Inflammatory macrophage treated with lipopolysaccharide for 1 hour (primary cell): ENCODE measurements at regions not wholly inside any gene's neighbourhood (a gene's known extent, or its start where the extent isn't known, plus 50 kb on each side); places are given as distances from the start of the nearest gene placed in this dataset.

Experiments used
- DNase-seq, 2 donors: peaks; one replicate each; pipeline ENCODE4 v3.0.0-alpha.2; 2020 to 2022

DNA sequence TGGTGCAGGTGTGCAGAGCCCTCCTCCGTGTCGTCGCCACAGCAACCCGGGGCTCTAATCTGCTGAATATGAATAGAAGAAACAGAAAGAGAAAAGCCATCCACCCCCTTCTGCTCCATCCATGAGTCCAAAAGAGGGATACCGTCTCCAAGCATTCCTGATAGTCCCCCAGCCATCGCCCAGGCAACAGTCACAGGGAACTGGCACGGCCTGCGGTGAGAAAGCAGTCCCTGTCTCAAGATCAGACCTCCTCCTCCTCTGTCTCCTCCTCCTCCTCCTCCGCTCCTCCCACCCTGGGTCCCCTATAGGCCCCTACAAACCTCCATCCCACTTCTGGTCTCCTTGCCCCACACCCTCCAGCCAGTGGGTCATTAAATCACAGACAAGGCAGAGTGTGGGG, 308.1 kb upstream of the MPDZ start:
- no peak for DNase-seq

DNA sequence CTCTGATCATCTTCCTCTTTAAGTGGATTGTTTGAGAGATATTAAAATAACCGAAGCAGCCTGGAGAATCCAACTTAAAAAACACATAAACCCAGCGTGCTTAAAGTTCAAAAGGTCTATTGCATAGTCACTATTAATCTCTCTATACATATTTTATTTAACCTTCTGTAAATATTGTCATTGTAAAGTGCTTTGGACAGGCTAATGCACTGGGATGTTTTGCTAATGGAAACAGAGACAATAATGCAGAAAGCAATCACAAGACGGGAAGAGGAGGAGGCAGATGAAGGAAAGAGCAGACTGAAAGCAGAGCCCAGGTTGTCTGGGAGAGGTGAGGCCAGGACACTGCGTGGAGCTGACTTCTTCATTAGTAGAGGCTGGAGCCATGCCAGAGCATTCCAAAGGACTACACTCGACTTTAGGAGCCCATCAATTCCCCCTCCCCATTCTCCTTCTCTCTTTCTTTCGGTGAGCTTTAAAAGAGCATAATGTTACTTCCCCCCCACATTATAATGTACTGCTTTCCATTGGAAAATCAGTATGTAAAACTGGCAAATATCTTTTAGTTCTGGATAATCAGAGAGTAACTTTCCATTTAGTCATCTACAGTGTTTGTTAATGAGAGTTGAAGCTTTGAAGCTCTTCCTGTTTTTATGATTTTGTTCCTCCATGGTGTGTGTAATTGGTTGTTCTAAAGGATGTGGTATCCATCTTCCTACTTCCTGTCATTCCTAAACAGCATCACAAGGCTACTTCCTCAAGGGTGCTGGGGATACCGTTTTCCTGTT, 307.3 kb upstream of the MPDZ start:
- DNase-seq, result no peak

- DNase-seq, result no peak
Observed at GRCh38 chr9:13580760-13581159, 301.3 kb upstream of the MPDZ start.

GRCh38 chr9:13580131-13580530, 300.6 kb upstream of the MPDZ start:
- no peak for DNase-seq

DNA sequence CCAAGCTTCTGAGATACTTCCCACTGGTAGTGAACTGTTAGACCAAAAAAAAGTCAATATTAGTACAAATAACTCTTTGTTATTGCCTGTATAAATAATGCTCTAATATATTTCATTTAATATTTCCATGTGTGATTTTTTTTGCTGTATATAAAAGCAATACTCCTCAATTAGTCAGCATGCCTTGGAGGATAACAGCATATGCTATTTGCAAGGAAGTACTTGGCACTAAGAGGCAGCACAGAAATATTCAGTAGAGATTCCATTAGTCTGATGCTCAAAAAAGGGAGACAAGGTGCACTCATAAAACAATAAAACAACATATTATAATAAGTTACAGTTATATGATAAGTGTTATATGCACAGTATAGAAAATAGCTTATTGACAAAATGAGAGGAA, 296.6 kb upstream of the MPDZ start:
- DNase-seq, result no peak

GRCh38 chr9:13575558-13575957, 296.1 kb upstream of the MPDZ start:
- DNase-seq, result no peak

GRCh38 chr9:13570068-13570974, 290.8 kb upstream of the MPDZ start:
- no peak for DNase-seq

- no peak for DNase-seq
Observed at GRCh38 chr9:13569602-13570067, 290.1 kb upstream of the MPDZ start.

DNA sequence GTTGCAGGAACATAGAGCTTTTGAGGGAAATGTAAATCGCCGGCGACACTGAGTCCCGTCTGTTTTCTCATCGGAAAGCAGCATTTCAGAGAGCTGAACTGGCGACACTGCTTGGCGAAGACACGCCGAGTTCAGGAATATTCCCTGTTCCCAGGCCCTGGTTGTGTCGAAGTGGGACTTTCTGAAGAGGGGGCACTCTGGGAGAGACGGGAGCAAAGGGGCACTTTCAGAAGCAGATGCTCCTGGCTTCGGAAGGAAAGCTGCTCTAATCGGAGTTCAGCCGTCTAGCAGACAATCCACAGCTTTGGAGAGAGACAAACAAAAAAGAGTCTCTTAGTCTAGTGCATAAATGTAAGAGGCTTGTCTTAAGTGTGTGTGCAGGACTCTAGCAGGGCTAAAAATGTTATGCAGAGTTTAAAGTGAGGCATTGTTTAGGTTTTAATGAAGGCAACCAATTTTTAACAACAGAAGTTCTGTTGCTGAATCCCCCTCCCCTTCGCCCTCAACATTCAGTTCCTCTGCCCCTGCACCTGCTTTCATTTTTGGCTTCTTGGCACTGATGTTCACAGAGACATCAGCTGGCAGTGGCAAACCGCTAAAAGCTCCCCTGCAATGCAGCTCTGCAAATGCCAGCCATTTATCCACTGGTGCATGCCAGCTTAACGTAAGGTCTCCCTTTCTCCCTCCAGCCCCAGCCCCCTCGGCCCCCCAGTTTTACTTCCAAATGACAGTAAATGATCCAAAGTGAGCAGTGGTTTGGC, 289.5 kb upstream of the MPDZ start:
- DNase-seq, result no peak

DNA sequence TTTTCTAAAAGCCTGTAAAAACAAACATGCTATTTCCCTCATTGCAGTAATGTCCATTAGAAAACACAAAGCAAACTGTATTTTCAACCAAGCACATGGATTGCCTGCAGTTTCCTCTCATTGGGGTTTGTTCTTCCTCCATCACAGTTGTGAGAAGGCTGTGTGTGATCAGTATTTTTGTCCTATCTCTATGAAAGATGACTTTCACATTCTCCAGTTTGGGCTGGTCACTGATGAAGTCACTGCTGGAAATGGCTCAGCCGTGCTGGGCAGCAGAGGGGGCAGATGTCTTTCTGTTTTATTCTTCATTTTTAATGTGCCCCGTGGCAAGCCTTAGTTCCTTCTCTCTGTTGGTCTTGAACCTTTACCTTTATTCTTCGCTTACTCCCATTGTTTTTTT, 288.9 kb upstream of the MPDZ start:
- no peak for DNase-seq

DNA sequence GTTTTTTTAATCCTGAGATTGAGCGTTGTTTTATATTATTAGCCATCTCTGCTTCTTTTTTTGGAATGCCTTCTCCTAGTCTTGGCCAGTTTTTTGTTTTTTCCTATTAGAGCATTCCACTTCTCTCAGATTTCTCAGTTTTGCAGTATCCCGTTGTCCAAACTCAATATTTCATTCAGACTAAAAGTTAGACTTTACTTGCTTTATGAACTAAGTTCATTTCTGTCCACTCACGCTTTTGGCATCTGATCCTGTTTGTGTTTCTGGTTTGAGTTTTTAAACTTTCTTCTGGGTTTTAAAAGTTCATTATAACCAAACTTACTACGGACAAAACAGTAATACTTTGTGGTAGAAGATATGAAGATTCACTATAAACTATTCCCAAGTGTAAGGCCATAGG, 288.3 kb upstream of the MPDZ start:
- DNase-seq, result no peak

GRCh38 chr9:13557746-13558145, 278.3 kb upstream of the MPDZ start:
- no peak for DNase-seq

GRCh38 chr9:13556656-13557055, 277.2 kb upstream of the MPDZ start:
- DNase-seq, result no peak

DNA sequence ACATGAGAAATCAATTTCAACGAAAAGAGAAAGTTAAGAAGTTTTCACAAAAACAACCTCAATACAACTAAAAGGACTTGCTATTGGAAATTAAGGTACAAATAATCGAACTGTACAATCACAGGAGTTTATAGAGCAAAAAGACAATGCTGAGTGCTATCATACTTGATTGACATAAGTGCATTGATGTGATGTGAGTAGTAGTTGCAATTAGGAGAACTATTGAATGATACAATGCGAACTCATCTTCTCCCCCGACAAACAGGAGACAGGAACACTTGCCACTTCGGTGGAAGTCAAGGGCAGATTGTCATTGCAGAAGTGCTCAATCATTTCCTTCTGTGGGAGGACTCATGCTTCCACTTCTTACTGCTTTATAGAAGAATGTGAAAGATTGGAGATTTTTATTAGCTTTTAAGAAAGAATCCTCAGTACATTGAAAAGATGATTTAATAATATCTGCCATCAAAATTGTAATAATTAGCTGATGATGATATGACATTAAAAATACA, 276.6 kb upstream of the MPDZ start:
- DNase-seq, result no peak

GRCh38 chr9:13555516-13555915, 276.0 kb upstream of the MPDZ start:
- no peak for DNase-seq

DNA sequence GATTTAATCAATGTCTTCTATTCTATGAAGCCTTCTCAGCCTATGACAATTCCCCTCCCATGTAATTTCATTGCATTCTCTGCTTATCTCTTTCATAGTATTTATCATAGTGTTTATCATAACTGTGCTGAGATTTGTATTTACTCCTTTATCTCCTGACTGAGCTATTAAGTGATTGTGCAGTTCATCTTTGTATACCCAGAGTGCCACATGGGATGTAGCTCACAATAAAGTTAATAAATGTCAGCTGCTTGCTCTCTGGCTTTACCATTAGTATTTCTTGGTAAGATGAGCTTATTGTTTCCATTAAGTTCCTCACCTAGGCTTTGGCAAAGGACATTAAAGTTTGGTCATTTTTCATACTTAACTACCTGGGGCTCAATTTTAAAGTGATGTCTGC, 275.1 kb upstream of the MPDZ start:
- DNase-seq, result no peak

- no peak for DNase-seq
Observed at GRCh38 chr9:13552606-13553215, 273.2 kb upstream of the MPDZ start.

GRCh38 chr9:13550519-13550918, 271.0 kb upstream of the MPDZ start:
- no peak for DNase-seq

DNA sequence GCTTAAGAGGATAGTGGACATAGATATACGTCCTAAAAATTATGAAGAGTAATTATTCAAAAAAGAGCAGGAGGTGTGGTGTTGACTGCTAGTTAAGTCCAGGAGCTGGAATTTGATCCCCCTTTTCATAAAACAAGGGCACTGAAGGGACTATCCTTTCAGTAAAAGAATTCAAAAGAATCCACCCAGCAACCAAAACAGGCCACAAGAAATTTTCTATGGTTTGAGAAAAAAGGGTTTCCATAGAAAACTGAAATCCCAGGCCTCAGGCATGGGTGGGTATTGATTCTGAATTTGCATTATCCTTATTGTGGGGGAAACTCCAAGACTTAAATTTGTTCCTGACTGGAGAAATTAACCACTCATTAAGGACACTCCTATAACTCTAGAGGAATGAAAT, 269.0 kb upstream of the MPDZ start:
- no peak for DNase-seq

GRCh38 chr9:13535141-13535540, 255.6 kb upstream of the MPDZ start:
- no peak for DNase-seq

- no peak for DNase-seq
Observed at GRCh38 chr9:13534006-13534405, 254.5 kb upstream of the MPDZ start.

- no peak for DNase-seq
Observed at GRCh38 chr9:13532407-13532806, 252.9 kb upstream of the MPDZ start.
